ENCODE measurements at regions not wholly inside any gene's neighbourhood (a gene's known extent, or its start where the extent isn't known, plus 50 kb on each side); places are given as distances from the start of the nearest gene placed in this dataset.
"Not testable (repeated sequence)": the region's sequence is repeated elsewhere in the genome, so short reads cannot be mapped to it uniquely, and the experiment has no call there.

DNA sequence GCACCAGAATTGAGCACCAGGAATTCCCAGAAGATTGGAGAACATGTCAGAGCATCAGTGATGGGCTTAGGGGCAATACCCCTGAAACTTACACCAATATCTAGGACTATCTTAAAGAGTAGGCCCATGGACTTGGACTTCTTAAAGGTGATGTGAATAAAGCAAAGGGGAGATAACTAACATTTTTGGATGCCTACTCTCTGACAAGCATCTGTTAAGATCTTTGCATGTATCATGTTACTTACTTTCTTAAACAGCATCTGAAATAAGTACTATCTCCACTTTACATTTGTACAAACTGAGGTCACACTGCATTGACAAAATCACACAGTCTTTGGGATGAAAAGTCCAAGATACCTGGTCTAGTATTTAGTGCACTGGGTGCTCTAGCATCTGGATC lies 258.6 kb upstream of the ARSJ start:
- TF ChIP-seq, protein P1, sequence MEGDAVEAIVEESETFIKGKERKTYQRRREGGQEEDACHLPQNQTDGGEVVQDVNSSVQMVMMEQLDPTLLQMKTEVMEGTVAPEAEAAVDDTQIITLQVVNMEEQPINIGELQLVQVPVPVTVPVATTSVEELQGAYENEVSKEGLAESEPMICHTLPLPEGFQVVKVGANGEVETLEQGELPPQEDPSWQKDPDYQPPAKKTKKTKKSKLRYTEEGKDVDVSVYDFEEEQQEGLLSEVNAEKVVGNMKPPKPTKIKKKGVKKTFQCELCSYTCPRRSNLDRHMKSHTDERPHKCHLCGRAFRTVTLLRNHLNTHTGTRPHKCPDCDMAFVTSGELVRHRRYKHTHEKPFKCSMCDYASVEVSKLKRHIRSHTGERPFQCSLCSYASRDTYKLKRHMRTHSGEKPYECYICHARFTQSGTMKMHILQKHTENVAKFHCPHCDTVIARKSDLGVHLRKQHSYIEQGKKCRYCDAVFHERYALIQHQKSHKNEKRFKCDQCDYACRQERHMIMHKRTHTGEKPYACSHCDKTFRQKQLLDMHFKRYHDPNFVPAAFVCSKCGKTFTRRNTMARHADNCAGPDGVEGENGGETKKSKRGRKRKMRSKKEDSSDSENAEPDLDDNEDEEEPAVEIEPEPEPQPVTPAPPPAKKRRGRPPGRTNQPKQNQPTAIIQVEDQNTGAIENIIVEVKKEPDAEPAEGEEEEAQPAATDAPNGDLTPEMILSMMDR (IDR thresholded peaks at IDR 0.05; ENCODE audit: control insufficient read depth, insufficient read depth, low read depth, low read length, missing control alignments), result no peak
- DNase-seq (ENCODE audit: low read depth), result no peak
- no peak overlapping the region for H3K4me3 ChIP-seq (ENCODE audit: control insufficient read depth, low read depth, low read length)

DNA sequence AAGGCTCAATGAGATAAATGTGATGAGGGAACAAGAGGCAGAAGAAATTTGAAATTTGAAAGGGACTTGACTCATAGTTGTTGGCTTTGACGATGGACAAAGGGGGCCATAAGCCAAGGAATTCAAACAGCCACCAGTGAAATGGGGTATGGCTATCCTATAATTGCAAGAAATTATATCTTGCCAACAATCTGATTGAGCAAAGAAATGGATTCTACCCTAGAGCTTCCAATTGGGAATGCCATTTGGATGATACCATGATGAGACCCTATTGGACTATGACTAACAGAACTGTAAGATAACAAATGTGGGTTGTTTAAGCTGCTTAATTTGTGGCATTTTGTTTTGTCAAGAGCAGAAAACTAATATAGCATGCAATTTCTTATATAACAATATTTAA lies 270.1 kb upstream of the ARSJ start:
- TF ChIP-seq, protein P1 (IDR thresholded peaks at IDR 0.05; ENCODE audit: control insufficient read depth, insufficient read depth, low read depth, low read length, missing control alignments), result no peak
- no peak for DNase-seq (ENCODE audit: low read depth)
- H3K4me3 ChIP-seq (ENCODE audit: control insufficient read depth, low read depth, low read length), result no peak overlapping the region

DNA sequence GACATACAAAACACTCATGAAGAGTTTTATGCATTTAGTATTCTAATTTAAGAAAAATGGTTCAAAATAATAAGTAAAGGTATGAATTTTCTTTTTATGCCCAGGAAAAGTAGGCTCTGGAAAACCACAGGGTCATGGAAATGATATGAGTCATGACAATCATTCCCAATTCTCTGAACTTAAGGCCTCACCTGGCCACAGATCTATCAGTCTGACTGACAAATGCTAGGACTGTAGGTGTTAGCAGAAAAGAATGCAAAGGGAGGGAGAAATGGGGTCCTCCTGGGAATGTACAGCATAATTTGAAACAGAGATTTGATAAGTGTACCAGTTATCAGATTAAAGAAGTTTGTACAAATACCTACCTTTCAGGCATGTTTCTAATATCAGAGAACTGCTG lies 270.5 kb upstream of the ARSJ start:
- TF ChIP-seq, protein P1 (IDR thresholded peaks at IDR 0.05; ENCODE audit: control insufficient read depth, insufficient read depth, low read depth, low read length, missing control alignments), result no peak

DNA sequence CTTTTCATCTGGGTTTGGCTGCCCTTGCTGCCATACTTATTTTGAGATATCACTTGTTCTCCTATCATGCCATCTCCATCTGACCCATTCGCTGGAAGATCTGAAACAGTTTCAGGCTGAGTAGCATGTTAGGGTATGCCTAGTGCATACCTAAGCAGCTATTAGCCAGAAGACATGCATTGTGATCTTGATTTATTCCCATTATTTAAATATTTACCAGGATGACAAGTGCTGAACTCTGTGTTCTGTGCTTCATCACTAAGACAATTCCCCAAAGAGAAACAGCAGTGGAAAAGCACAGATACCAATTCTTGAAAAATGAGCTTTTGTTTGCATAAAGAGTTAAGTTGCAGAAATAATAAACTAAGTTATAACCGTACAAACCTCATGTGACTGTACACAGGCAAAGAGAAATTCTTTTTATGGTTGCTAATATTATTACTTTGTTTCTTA lies 271.0 kb upstream of the ARSJ start:
- TF ChIP-seq, protein P1 (IDR thresholded peaks at IDR 0.05; ENCODE audit: control insufficient read depth, insufficient read depth, low read depth, low read length, missing control alignments), result no peak

More for the DNA sequence above, 270.5 kb upstream of the ARSJ start:
- no peak overlapping the region for H3K4me3 ChIP-seq (ENCODE audit: control insufficient read depth, low read depth, low read length)
- DNase-seq (ENCODE audit: low read depth), result no peak

DNA sequence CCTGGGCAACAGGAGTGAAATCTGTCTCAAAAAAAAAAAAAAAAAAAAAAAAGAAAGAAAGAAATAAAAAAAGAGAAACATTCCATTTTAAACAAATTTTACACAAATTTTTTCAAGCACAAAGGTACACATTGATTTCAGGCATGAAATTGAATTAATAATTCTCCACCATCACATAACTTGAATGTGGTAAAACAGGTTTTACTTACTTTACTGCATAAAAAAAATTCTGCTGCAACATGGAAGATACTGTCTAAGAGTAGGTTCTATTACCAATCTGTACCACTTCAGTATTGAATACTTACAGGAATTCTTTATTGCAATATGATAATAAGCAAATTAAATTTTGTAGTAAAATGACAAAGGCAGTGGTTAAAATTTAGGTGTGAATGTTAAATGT lies 271.6 kb upstream of the ARSJ start:
- TF ChIP-seq, protein P1 (IDR thresholded peaks at IDR 0.05; ENCODE audit: control insufficient read depth, insufficient read depth, low read depth, low read length, missing control alignments), result no peak
- no peak overlapping the region for H3K4me3 ChIP-seq (ENCODE audit: control insufficient read depth, low read depth, low read length)
- no peak for DNase-seq (ENCODE audit: low read depth)

More for the DNA sequence above, 271.0 kb upstream of the ARSJ start:
- no peak for DNase-seq (ENCODE audit: low read depth)
- no peak overlapping the region for H3K4me3 ChIP-seq (ENCODE audit: control insufficient read depth, low read depth, low read length)

DNA sequence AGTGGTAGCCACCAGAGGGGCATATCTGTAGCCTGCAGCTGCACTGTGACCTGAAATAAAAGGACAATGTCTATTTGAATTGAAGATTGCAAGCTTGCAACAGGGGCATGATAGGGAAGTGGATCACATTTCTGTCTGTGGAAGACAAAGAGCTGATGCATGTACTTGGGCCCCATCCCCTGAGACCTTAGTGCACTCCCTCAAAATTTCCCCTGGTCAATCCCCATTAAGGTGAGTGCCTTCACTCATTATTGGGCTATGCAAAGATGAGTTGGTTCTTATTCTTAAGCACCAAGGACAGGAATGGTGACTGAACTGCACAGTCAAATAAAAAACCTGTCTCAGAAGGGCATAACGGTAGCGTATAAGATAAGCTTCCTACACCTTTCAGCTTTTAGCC lies 273.1 kb upstream of the ARSJ start:
- no peak overlapping the region for H3K4me3 ChIP-seq (ENCODE audit: control insufficient read depth, low read depth, low read length)
- DNase-seq (ENCODE audit: low read depth), result no peak
- TF ChIP-seq, protein P1 (IDR thresholded peaks at IDR 0.05; ENCODE audit: control insufficient read depth, insufficient read depth, low read depth, low read length, missing control alignments), result no peak

DNA sequence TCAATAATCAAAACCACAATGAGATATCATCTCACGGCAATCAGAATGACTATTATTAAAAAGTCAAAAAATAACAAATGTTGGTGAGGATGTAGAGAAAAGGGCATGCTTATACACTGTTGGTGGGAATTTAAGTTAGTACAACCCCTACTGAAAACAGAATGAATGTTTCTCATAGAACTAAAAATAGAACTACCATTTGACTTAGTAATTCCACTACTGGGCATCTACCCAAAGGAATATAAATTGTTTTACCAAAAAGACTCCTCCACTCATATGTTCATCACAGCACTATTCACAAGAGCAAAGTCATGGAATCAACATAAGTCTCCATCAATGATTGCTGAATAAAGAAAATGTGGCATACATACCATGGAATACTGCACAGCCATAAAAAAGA lies 278.1 kb upstream of the ARSJ start:
- TF ChIP-seq, protein P1 (IDR thresholded peaks at IDR 0.05; ENCODE audit: control insufficient read depth, insufficient read depth, low read depth, low read length, missing control alignments), result no peak
- peak; percentile 8 for DNase-seq (ENCODE audit: low read depth)
- no peak overlapping the region for H3K4me3 ChIP-seq (ENCODE audit: control insufficient read depth, low read depth, low read length)

DNA sequence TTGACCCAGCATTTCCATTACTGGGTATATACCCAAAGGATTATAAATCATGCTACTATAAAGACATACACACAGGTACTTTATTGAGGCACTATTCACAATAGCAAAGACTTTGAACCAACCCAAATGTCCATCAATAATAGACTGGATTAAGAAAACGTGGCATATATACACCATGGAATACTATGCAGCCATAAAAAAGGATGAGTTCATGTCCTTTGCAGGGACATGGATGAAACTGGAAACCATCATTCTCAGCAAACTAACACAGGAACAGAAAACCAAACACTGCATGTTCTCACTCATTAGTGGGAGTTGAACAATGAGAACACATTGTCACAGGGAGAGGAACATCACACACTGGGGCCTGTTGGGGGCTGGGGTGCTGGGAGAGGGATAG lies 283.0 kb upstream of the ARSJ start:
- not testable (repeated sequence) for H3K4me3 ChIP-seq (ENCODE audit: control insufficient read depth, low read depth, low read length); DNase-seq (ENCODE audit: low read depth)

Measured in AG09309 (cell line).